IMR-90 (cell line): ENCODE measurements at regions not wholly inside any gene's neighbourhood (a gene's known extent, or its start where the extent isn't known, plus 50 kb on each side); places are given as distances from the start of the nearest gene placed in this dataset.

ENCODE experiments used
- ATAC-seq: fragments of 200-7000 bp; cut with Tn5 transposase; 2 replicates; pipeline ENCODE4 v1.9.1; 2020; ENCODE audit warnings: low read depth, mild to moderate bottlenecking, moderate library complexity
- BruUV-seq: library from RNA; stranded (reverse); fragments of 400-500 nt; replicated peaks from 2 replicates; lab custom pipeline; 2021; lab: Mats Ljungman, UMichigan
- CTCF ChIA-PET: fragments of 300-600 bp; formaldehyde crosslinking; extraction: SDS; loops from one replicate; lab custom pipeline; 2021; ENCODE audit warnings: antibody characterized with exemption; lab: Yijun Ruan, JAX
- POLR2A ChIA-PET: fragments of 300-600 bp; sonication (Branson Sonifier 250); formaldehyde crosslinking; loops from one replicate; lab custom pipeline; 2022; ENCODE audit warnings: antibody characterized with exemption; ENCODE audit not compliant: unreplicated experiment; lab: Charles Lee
- DNase-seq: peaks from one replicate; pipeline ENCODE4 v3.0.0; 2013
- H2AFZ ChIP-seq: replicated peaks from 2 replicates; pipeline ENCODE3; 2013; ENCODE audit warnings: low read length, mild to moderate bottlenecking; ENCODE audit not compliant: poor library complexity
- H2AK5ac ChIP-seq: 2 replicates; pipeline ENCODE4 v1.6.1; 2013; ENCODE audit warnings: low read depth, low read length, inconsistent platforms
- H2AK9ac ChIP-seq: replicated peaks from 2 replicates; pipeline ENCODE3; 2013; ENCODE audit warnings: mild to moderate bottlenecking, low read depth, low read length, moderate library complexity; ENCODE audit not compliant: poor library complexity
- H2BK120ac ChIP-seq: 2 replicates; pipeline ENCODE4 v1.6.1; 2013; ENCODE audit warnings: low read depth, low read length, inconsistent platforms
- H2BK15ac ChIP-seq: 3 replicates; pipeline ENCODE4 v1.6.1; 2013; ENCODE audit warnings: low read depth, low read length, inconsistent platforms
- H2BK20ac ChIP-seq: 2 replicates; pipeline ENCODE4 v1.6.1; 2013; ENCODE audit warnings: low read depth, mild to moderate bottlenecking, inconsistent platforms, low read length, moderate library complexity
- H2BK5ac ChIP-seq: 2 replicates; pipeline ENCODE4 v1.6.1; 2013; ENCODE audit warnings: mild to moderate bottlenecking, low read depth, low read length, inconsistent platforms; ENCODE audit not compliant: poor library complexity, severe bottlenecking
- H3K14ac ChIP-seq: replicated peaks from 2 replicates; pipeline ENCODE4 v1.6.1; 2013; ENCODE audit warnings: low read depth, low read length, inconsistent platforms
- H3K18ac ChIP-seq: 2 replicates; pipeline ENCODE4 v1.6.1; 2013; ENCODE audit warnings: low read depth, low read length, control low read depth
- H3K23ac ChIP-seq: 2 replicates; pipeline ENCODE4 v1.6.1; 2013; ENCODE audit warnings: low read depth, low read length, inconsistent platforms
- H3K27ac ChIP-seq: 2 replicates; pipeline ENCODE4 v1.5.1; 2013; ENCODE audit warnings: mild to moderate bottlenecking, control low read depth, low read length; ENCODE audit not compliant: insufficient read depth
- H3K27me3 ChIP-seq: 2 replicates; pipeline ENCODE4 v1.6.1; 2013; ENCODE audit warnings: low read length; ENCODE audit not compliant: control insufficient read depth, insufficient read depth
- H3K36me3 ChIP-seq: 2 replicates; pipeline ENCODE4 v1.6.1; 2013; ENCODE audit warnings: low read length, mixed read lengths; ENCODE audit not compliant: control insufficient read depth, insufficient read depth
- H3K4ac ChIP-seq: 2 replicates; pipeline ENCODE4 v1.6.1; 2013; ENCODE audit warnings: low read depth, low read length, inconsistent platforms
- H3K4me1 ChIP-seq: 2 replicates; pipeline ENCODE4 v1.6.1; 2013; ENCODE audit warnings: low read length, mixed read lengths; ENCODE audit not compliant: control insufficient read depth, insufficient read depth
- H3K4me2 ChIP-seq: 2 replicates; pipeline ENCODE4 v1.6.1; 2013; ENCODE audit warnings: low read depth, mild to moderate bottlenecking, control low read depth, low read length, moderate library complexity
- H3K4me3 ChIP-seq: 2 replicates; pipeline ENCODE4 v1.5.1; 2013; ENCODE audit warnings: low read depth, mild to moderate bottlenecking, control low read depth, low read length, moderate library complexity; ENCODE audit not compliant: insufficient read depth
- H3K56ac ChIP-seq: 2 replicates; pipeline ENCODE4 v1.6.1; 2013; ENCODE audit warnings: low read length, inconsistent platforms; ENCODE audit not compliant: insufficient read depth; ENCODE audit errors: extremely low read depth
- H3K79me1 ChIP-seq, 2 experiments: 2 replicates each; pipeline ENCODE4 v1.6.1; 2013; ENCODE audit warnings: low read length in 2 of 2, inconsistent platforms in 1 of 2, low read depth in 1 of 2
- H3K9ac ChIP-seq: 2 replicates; pipeline ENCODE4 v1.6.1; 2013; ENCODE audit warnings: low read depth, low read length, control low read depth
- H3K9me1 ChIP-seq: 2 replicates; pipeline ENCODE4 v1.6.1; 2013; ENCODE audit warnings: low read length, inconsistent platforms; ENCODE audit not compliant: insufficient read depth
- H3K9me3 ChIP-seq: 2 replicates; pipeline ENCODE4 v1.6.1; 2013; ENCODE audit warnings: low read length; ENCODE audit not compliant: control insufficient read depth, insufficient read depth
- H4K20me1 ChIP-seq: 2 replicates; pipeline ENCODE4 v1.6.1; 2013; ENCODE audit warnings: low read length, inconsistent platforms; ENCODE audit not compliant: insufficient read depth
- H4K5ac ChIP-seq: 2 replicates; pipeline ENCODE4 v1.6.1; 2013; ENCODE audit warnings: mild to moderate bottlenecking, low read depth, low read length, control low read depth
- H4K8ac ChIP-seq, 2 experiments: 2 replicates each; pipeline ENCODE4 v1.6.1; 2013; ENCODE audit warnings: low read depth in 2 of 2, low read length in 2 of 2, control low read depth in 1 of 2, inconsistent platforms in 1 of 2
- H4K91ac ChIP-seq: 2 replicates; pipeline ENCODE4 v1.6.1; 2013; ENCODE audit warnings: low read depth, low read length, inconsistent platforms; ENCODE audit not compliant: insufficient read depth
- BHLHE40 ChIP-seq: fragments of 150-350 bp; IDR thresholded peaks from 2 replicates; pipeline ENCODE4 v1.6.1; 2016; ENCODE audit warnings: mild to moderate bottlenecking, low read depth, low read length
- CEBPB ChIP-seq: IDR thresholded peaks from 2 replicates; pipeline ENCODE4 v1.6.1; 2012; ENCODE audit warnings: low read depth, low read length, improper control_type of control experiment
- CHD1 ChIP-seq: IDR thresholded peaks from 2 replicates; pipeline ENCODE4 v1.6.1; 2012; ENCODE audit warnings: low read depth, low read length, improper control_type of control experiment
- FOS ChIP-seq: fragments of 150-350 bp; IDR thresholded peaks from 2 replicates; pipeline ENCODE4 v1.6.1; 2016; ENCODE audit warnings: low read depth, low read length
- MAFK ChIP-seq: IDR thresholded peaks from 2 replicates; pipeline ENCODE4 v1.6.1; 2012; ENCODE audit warnings: low read depth, low read length, improper control_type of control experiment
- MAZ ChIP-seq: IDR thresholded peaks from 2 replicates; pipeline ENCODE4 v1.6.1; 2012; ENCODE audit warnings: low read depth, mild to moderate bottlenecking, low read length, improper control_type of control experiment, moderate library complexity, borderline replicate concordance
- MXI1 ChIP-seq: IDR thresholded peaks from 2 replicates; pipeline ENCODE4 v1.6.1; 2012; ENCODE audit warnings: low read depth, mild to moderate bottlenecking, low read length, moderate library complexity, borderline replicate concordance
- NFE2L2 ChIP-seq: fragments of 150-350 bp; IDR thresholded peaks from 2 replicates; pipeline ENCODE4 v1.6.1; 2016; ENCODE audit warnings: low read depth, mild to moderate bottlenecking, low read length
- POLR2A ChIP-seq: IDR thresholded peaks from 2 replicates; pipeline ENCODE4 v1.6.1; 2012; ENCODE audit warnings: mild to moderate bottlenecking, low read depth, low read length
- RAD21 ChIP-seq: IDR thresholded peaks from 2 replicates; pipeline ENCODE4 v1.6.1; 2012; ENCODE audit warnings: low read length, improper control_type of control experiment
- RCOR1 ChIP-seq: IDR thresholded peaks from 2 replicates; pipeline ENCODE4 v1.6.1; 2012; ENCODE audit warnings: mild to moderate bottlenecking, low read length, improper control_type of control experiment; ENCODE audit not compliant: insufficient replicate concordance
- RFX5 ChIP-seq: IDR thresholded peaks from 2 replicates; pipeline ENCODE4 v1.8.0; 2012; ENCODE audit warnings: low read depth, mild to moderate bottlenecking, low read length, moderate library complexity
- SMC3 ChIP-seq: fragments of 150-350 bp; IDR thresholded peaks from 2 replicates; pipeline ENCODE4 v1.6.1; 2016; ENCODE audit warnings: low read depth, mild to moderate bottlenecking, antibody characterized with exemption, low read length, moderate library complexity
- WGBS, 2 experiments: methylation state at CpG; one replicate each; pipeline versions ENCODE4 v1.1.5 to v1.1.7; 2013; ENCODE audit warnings: missing lambda C conversion rate in 2 of 2; ENCODE audit not compliant: insufficient read length in 1 of 2; ENCODE audit errors: extremely low coverage in 2 of 2; 5-methylcytosine and 5-hydroxymethylcytosine counted together
- dilution Hi-C: fragments of 300-500 bp; cut with HindIII; formaldehyde crosslinking; loops from one replicate; pipeline ENCODE4 v1.14.3; 2018; ENCODE audit warnings: low sequenced_read_pairs; ENCODE audit not compliant: unreplicated experiment
- in situ Hi-C: fragments of 300-500 bp; cut with MboI; formaldehyde crosslinking; loops from 3 replicates; pipeline ENCODE4 v1.14.3; 2019; ENCODE audit warnings: low sequenced_read_pairs, inconsistent platforms, mixed read lengths
- intact Hi-C: fragments of 100-400 bp; cut with micrococcal nuclease; formaldehyde crosslinking; loops from 2 replicates; pipeline ENCODE4 v1.10.0; 2022
- TF ChIP-seq, protein P1 (sequence below): conservative IDR thresholded peaks from 2 replicates; pipeline ENCODE4 v1.5.1; 2012; ENCODE audit warnings: mild to moderate bottlenecking, low read depth, low read length, improper control_type of control experiment
- TF ChIP-seq, protein P2 (sequence below): fragments of 150-350 bp; IDR thresholded peaks from 2 replicates; pipeline ENCODE4 v1.6.1; 2017; ENCODE audit warnings: mild to moderate bottlenecking, antibody characterized with exemption, low read length, low read depth
- TF ChIP-seq, protein P3 (sequence below): fragments of 150-350 bp; IDR thresholded peaks from 2 replicates; pipeline ENCODE4 v1.6.1; 2016; ENCODE audit warnings: low read depth, mild to moderate bottlenecking, low read length, moderate library complexity, borderline replicate concordance

DNA sequence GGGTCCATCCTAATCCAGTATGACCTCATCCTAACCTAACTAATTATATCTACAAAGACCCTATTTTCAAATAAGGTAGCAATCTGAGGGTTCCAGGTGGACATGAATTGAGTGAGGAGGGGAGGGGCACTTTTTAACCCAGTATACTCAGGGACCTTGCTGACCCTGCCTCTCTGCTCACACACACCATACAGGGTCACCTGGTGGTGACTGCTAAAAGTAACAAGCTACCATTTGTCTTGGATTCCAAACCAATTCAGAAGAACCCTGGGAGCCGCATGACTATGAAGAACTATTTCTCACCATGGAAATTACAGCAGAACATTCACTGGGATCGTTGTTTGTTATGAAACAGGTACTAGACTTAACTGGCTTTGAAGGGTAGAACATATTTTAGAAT is 151.9 kb downstream of the LACC1 start:
- ChIA-PET POLR2A (no interaction called here), CTCF (no interaction called here)
- Histone ChIP-seq H4K8ac (no peak overlapping the region), H3K36me3 (no peaks in the 10 kb centered on the region), H3K4me1 (no peaks in the 10 kb centered on the region), H3K56ac (no peak overlapping the region), H4K91ac (no peak overlapping the region), H4K20me1 (no peaks in the 10 kb centered on the region), H3K27ac (no peak overlapping the region), H3K23ac (no peak overlapping the region), H3K79me1 (no peaks in the 10 kb centered on the region), H2AK9ac (no peak overlapping the region), H3K9me1 (no peaks in the 10 kb centered on the region), H2AK5ac (no peak overlapping the region), H3K9me3 (no peaks in the 10 kb centered on the region; the same call in 1 of the 2 replicates), H2BK120ac (no peak overlapping the region), H3K4ac (no peak overlapping the region), H3K9ac (no peak overlapping the region), H3K4me3 (no peak overlapping the region), H4K5ac (no peak overlapping the region), H3K14ac (no peak overlapping the region), H2BK20ac (no peak overlapping the region), H2BK15ac (no peak overlapping the region), H3K18ac (no peak overlapping the region), H3K27me3 (peaks cover 24% of the 10 kb centered on the region), H2BK5ac (no peak overlapping the region), H3K4me2 (no peak overlapping the region), H2AFZ (no peak overlapping the region)
- intact Hi-C loops, result no loop called here
- no TSS peak for BruUV-seq
- no peak for ATAC-seq
- whole genome bisulfite sequencing, 2 experiments, result no CpG with 5 or more reads among the region's 2 CpGs
- in situ Hi-C loops, result no loop called here
- DNase-seq, result no peak
- TF ChIP-seq BHLHE40 (no peak), MAZ (no peak), CHD1 (no peak), RCOR1 (no peak), FOS (no peak), RAD21 (no peak), NFE2L2 (no peak), MXI1 (no peak), RFX5 (no peak), SMC3 (no peak), POLR2A (no peak), MAFK (no peak), CEBPB (no peak)
- TF ChIP-seq, protein P1, sequence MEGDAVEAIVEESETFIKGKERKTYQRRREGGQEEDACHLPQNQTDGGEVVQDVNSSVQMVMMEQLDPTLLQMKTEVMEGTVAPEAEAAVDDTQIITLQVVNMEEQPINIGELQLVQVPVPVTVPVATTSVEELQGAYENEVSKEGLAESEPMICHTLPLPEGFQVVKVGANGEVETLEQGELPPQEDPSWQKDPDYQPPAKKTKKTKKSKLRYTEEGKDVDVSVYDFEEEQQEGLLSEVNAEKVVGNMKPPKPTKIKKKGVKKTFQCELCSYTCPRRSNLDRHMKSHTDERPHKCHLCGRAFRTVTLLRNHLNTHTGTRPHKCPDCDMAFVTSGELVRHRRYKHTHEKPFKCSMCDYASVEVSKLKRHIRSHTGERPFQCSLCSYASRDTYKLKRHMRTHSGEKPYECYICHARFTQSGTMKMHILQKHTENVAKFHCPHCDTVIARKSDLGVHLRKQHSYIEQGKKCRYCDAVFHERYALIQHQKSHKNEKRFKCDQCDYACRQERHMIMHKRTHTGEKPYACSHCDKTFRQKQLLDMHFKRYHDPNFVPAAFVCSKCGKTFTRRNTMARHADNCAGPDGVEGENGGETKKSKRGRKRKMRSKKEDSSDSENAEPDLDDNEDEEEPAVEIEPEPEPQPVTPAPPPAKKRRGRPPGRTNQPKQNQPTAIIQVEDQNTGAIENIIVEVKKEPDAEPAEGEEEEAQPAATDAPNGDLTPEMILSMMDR, result no peak
- TF ChIP-seq, protein P2, sequence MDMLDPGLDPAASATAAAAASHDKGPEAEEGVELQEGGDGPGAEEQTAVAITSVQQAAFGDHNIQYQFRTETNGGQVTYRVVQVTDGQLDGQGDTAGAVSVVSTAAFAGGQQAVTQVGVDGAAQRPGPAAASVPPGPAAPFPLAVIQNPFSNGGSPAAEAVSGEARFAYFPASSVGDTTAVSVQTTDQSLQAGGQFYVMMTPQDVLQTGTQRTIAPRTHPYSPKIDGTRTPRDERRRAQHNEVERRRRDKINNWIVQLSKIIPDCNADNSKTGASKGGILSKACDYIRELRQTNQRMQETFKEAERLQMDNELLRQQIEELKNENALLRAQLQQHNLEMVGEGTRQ, result no peak
- TF ChIP-seq, protein P3, sequence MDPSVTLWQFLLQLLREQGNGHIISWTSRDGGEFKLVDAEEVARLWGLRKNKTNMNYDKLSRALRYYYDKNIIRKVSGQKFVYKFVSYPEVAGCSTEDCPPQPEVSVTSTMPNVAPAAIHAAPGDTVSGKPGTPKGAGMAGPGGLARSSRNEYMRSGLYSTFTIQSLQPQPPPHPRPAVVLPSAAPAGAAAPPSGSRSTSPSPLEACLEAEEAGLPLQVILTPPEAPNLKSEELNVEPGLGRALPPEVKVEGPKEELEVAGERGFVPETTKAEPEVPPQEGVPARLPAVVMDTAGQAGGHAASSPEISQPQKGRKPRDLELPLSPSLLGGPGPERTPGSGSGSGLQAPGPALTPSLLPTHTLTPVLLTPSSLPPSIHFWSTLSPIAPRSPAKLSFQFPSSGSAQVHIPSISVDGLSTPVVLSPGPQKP, result no peak
- dilution Hi-C loops, result no loop called here
